OCI-LY7 (cell line): ENCODE measurements at regions not wholly inside any gene's neighbourhood (a gene's known extent, or its start where the extent isn't known, plus 50 kb on each side); places are given as distances from the start of the nearest gene placed in this dataset.

Source experiments
- BruUV-seq: library from RNA; stranded (reverse); fragments of 400-500 nt; replicated peaks from 2 replicates; lab custom pipeline; 2021; lab: Mats Ljungman, UMichigan
- CTCF ChIA-PET: fragments of 300-600 bp; sonication (Branson Sonifier 250); formaldehyde crosslinking; loops from one replicate; lab custom pipeline; 2022; ENCODE audit warnings: antibody characterized with exemption; ENCODE audit not compliant: unreplicated experiment; lab: Charles Lee
- POLR2A ChIA-PET: fragments of 300-600 bp; sonication (Branson Sonifier 250); formaldehyde crosslinking; loops from one replicate; lab custom pipeline; 2022; ENCODE audit warnings: antibody characterized with exemption; lab: Charles Lee
- DNase-seq: peaks from one replicate; pipeline ENCODE4 v3.0.0-alpha.2; 2015; ENCODE audit warnings: low spot score
- H2AFZ ChIP-seq: fragments of 200-600 bp; sonication (generic), shearing (Covaris generic); 2 replicates; pipeline ENCODE4 v1.6.1; 2014; ENCODE audit warnings: mild to moderate bottlenecking, antibody characterized with exemption, low read length, moderate library complexity
- H3K27ac ChIP-seq: fragments of 200-600 bp; sonication (generic); 2 replicates; pipeline ENCODE4 v1.5.1; 2014; ENCODE audit warnings: mixed run types, low read depth, mild to moderate bottlenecking, moderate library complexity, low read length, inconsistent platforms; ENCODE audit not compliant: poor library complexity, severe bottlenecking
- H3K36me3 ChIP-seq: fragments of 200-600 bp; sonication (generic); 2 replicates; pipeline ENCODE4 v1.6.1; 2014; ENCODE audit warnings: mild to moderate bottlenecking, antibody characterized with exemption, low read length, moderate library complexity, mixed read lengths; ENCODE audit not compliant: insufficient read depth
- H3K4me1 ChIP-seq: fragments of 200-600 bp; sonication (generic); 2 replicates; pipeline ENCODE4 v1.5.1; 2014; ENCODE audit warnings: mild to moderate bottlenecking, low read length; ENCODE audit not compliant: insufficient read depth, poor library complexity, severe bottlenecking
- H3K4me2 ChIP-seq: fragments of 200-600 bp; sonication (generic); 2 replicates; pipeline ENCODE4 v1.6.1; 2014; ENCODE audit warnings: mild to moderate bottlenecking, low read length
- H3K4me3 ChIP-seq: fragments of 200-600 bp; sonication (generic); 2 replicates; pipeline ENCODE4 v1.5.1; 2014; ENCODE audit warnings: mild to moderate bottlenecking, low read depth, low read length; ENCODE audit not compliant: poor library complexity, severe bottlenecking
- H3K79me2 ChIP-seq: fragments of 200-600 bp; sonication (generic); 2 replicates; pipeline ENCODE4 v1.6.1; 2016; ENCODE audit warnings: low read depth, mild to moderate bottlenecking, low read length, moderate library complexity, mixed read lengths; ENCODE audit not compliant: insufficient read depth
- H3K9me2 ChIP-seq: fragments of 200-600 bp; sonication (generic); 2 replicates; pipeline ENCODE4 v1.6.1; 2016; ENCODE audit warnings: mild to moderate bottlenecking, low read length, mixed read lengths; ENCODE audit not compliant: insufficient read depth
- H3K9me3 ChIP-seq: fragments of 200-600 bp; sonication (generic); 2 replicates; pipeline ENCODE4 v1.6.1; 2014; ENCODE audit warnings: mild to moderate bottlenecking, mixed run types, low read length, mixed read lengths
- H4K20me1 ChIP-seq: fragments of 200-600 bp; sonication (generic); 2 replicates; pipeline ENCODE4 v1.6.1; 2014; ENCODE audit warnings: mild to moderate bottlenecking, antibody characterized with exemption, low read length, moderate library complexity, mixed read lengths; ENCODE audit not compliant: insufficient read depth
- CTCF ChIP-seq: fragments of 200-600 bp; sonication (generic); conservative IDR thresholded peaks from 2 replicates; pipeline ENCODE4 v1.5.1; 2014; ENCODE audit warnings: mild to moderate bottlenecking, antibody characterized with exemption, low read length, moderate library complexity, mixed read lengths
- EZH2phosphoT487 ChIP-seq: fragments of 200-600 bp; sonication (generic); IDR thresholded peaks from 2 replicates; pipeline ENCODE4 v1.6.1; 2018; ENCODE audit warnings: low read depth, borderline replicate concordance, mild to moderate bottlenecking, mixed run types, antibody characterized with exemption, low read length, moderate library complexity, mixed read lengths
- intact Hi-C: fragments of 100-400 bp; cut with micrococcal nuclease; formaldehyde crosslinking; loops from one replicate; pipeline ENCODE4 v1.10.0; 2022; ENCODE audit not compliant: unreplicated experiment

GRCh38 chr6:5846889-5847288 is 159.8 kb downstream of the NRN1 start:
- no peak overlapping the region for H3K4me2 ChIP-seq
- no peaks in the 10 kb centered on the region for H3K9me2 ChIP-seq
- ChIA-PET CTCF (no interaction called here), POLR2A (no interaction called here)
- H3K4me1 ChIP-seq = no peaks in the 10 kb centered on the region
- no peak overlapping the region for H2AFZ ChIP-seq
- H4K20me1 ChIP-seq = no peaks in the 10 kb centered on the region
- H3K36me3 ChIP-seq = no peaks in the 10 kb centered on the region
- intact Hi-C loops = no loop called here
- DNase-seq = no peak
- TF ChIP-seq CTCF (no peak), EZH2phosphoT487 (no peak)
- H3K9me3 ChIP-seq = no peaks in the 10 kb centered on the region
- no TSS peak for BruUV-seq
- no peak overlapping the region for H3K27ac ChIP-seq
- no peak overlapping the region for H3K4me3 ChIP-seq
- no peaks in the 10 kb centered on the region for H3K79me2 ChIP-seq

- H3K9me3 ChIP-seq = no peaks in the 10 kb centered on the region
- H3K79me2 ChIP-seq = no peaks in the 10 kb centered on the region
- H3K27ac ChIP-seq = no peak overlapping the region
- no peak for TF ChIP-seq CTCF
- TF ChIP-seq EZH2phosphoT487 = no peak
- no peak overlapping the region for H2AFZ ChIP-seq
- no peaks in the 10 kb centered on the region for H3K9me2 ChIP-seq
- no peaks in the 10 kb centered on the region for H3K36me3 ChIP-seq
- H4K20me1 ChIP-seq = no peaks in the 10 kb centered on the region
- BruUV-seq = no TSS peak
- ChIA-PET POLR2A (no interaction called here), CTCF (no interaction called here)
- no peak overlapping the region for H3K4me2 ChIP-seq
- no peak for DNase-seq
- no peak overlapping the region for H3K4me3 ChIP-seq
- intact Hi-C loops = no loop called here
- H3K4me1 ChIP-seq = no peaks in the 10 kb centered on the region
These were observed 160.4 kb downstream of the NRN1 start for GRCh38 chr6:5846335-5846734.

- ChIA-PET CTCF (no interaction called here), POLR2A (no interaction called here)
- Histone ChIP-seq H3K36me3 (no peaks in the 10 kb centered on the region), H3K9me3 (no peaks in the 10 kb centered on the region), H4K20me1 (no peaks in the 10 kb centered on the region), H3K4me3 (no peak overlapping the region), H3K27ac (no peak overlapping the region), H3K79me2 (no peaks in the 10 kb centered on the region), H2AFZ (no peak overlapping the region), H3K4me2 (no peak overlapping the region), H3K4me1 (no peaks in the 10 kb centered on the region), H3K9me2 (no peaks in the 10 kb centered on the region)
- no peak for DNase-seq
- intact Hi-C loops = no loop called here
- no TSS peak for BruUV-seq
- no peak for TF ChIP-seq EZH2phosphoT487
- TF ChIP-seq CTCF = no peak
These were observed 163.6 kb downstream of the NRN1 start for GRCh38 chr6:5843078-5843477.
